ENCODE measurements at regions not wholly inside any gene's neighbourhood (a gene's known extent, or its start where the extent isn't known, plus 50 kb on each side); places are given as distances from the start of the nearest gene placed in this dataset.

DNA sequence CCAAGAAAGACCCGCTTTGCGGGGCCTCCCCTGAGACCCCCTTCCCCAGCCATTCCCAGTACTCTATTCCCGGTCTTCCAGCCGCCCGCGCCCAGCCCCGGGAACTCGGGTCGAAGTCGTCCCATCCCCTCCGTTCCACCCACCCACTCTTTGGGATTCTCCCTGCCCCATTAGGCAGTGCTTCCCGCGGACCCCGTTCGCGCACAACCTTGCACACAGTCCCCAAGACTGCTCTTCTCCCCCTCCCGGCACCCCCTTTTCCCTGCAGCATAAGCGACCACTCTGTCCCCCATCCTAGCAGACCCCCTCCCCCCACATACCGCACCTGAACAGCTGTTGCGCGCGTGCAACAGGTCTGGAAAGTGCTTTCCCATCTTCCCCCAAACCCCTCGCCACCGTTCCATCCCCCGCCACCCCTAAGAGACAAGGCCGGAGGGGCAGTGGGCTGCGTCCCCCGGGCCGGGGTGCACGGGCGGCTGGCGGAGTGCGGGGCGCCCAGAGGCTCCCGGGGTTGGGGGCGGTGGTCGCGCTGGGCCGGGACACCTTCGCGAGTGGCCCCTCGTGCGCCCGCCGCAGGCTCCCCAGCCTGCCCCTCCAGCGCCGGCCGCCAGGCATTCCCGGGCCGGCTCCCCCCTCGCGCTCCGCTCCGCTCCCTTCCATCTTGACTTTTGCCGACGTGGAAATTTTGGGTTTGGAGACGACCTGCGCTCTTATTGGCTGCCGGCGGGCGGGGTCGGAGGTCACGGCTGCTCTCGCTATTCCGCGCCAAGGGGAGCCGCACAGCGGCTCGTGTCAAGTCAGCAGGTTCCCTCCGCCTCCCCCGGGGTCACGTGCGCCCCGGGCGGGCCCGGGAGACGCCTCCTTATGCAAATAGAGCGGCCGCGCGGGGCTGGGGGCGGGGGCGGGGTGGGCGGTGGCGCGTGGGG is 201.2 kb upstream of the NFE2L3 start:
- DNase-seq (ENCODE audit: insufficient read length, low spot score) (peak; percentile 73), FAIRE-seq (no peak)

DNA sequence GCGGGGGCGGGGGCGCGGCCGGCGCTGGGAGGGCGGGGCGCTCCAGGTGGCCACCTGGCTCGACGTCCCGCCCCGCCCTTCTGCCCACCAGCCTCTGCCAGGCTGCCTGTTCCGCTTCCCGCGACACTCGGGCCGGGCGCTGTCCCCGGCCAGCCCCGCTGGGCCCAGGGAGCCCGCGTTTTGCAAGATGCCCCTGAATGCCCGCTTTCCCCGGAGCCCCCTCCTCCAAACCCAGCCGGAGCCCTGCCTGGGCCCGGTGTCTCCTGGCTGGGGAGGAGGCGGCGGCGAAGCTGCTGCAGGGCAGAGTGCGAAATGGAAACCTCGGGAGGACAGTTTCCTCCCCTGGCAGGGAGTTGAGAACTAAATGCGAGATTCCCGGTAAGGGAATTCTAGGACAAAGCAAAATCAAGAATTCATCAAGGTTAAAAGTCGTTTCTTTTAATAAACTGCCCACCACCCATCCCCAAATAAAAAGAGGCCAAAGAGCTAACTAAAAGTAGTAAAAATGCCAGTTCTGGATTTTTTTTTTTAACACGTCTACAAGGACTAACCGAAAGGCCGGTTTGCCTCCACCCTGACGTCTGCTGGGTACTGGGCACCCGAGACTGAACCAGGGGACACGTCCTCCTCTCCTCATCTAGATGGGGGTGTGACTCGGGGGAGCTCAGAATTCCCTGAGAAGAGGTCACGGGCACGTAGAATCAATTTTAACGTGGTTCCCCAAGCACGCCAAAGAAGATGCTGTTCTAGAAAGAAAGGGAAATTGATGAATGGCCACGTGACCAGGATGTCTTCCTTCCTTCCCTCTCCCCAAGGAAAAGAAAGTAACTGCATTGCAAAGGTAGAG is 200.4 kb upstream of the NFE2L3 start:
- FAIRE-seq (no peak), DNase-seq (ENCODE audit: insufficient read length, low spot score) (peak; percentile 15)

DNA sequence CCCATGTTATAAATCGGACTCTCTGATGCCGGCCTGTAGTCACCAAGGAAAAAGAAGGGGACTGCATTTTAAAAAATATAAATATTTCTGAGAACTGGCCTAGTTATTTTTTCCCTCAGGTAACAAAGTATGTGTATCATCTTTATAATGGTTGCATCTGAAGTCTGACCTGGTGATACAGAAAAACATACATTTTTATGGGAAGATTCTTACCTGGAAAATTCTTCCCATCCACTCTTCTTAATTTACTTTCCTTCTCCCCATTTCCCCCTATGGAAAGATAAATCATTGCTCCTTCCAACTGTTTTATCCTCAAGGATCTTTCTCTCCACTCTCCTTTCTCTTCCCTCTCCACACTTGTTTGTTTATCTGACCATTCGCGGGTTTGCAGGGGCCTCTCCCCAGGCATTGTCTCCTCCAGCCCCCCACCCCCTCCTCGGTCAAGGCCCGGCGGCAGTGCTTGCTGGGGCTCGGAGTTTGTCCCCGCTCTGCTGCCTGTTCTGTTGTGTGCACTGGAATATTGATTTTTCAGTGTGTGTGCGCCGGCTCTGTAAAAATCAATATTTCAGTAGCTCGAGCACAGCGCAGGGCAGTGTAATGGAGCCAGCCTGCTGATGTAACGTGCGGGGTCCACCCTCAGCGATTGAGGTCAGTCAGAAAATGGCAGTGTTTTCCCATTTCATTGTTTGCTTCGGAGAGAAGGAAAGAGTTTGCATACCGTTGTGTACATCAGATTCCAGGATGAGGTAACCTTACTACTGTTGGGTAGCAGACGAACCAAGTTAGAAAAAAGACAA is 199.5 kb upstream of the NFE2L3 start:
- FAIRE-seq: no peak

DNA sequence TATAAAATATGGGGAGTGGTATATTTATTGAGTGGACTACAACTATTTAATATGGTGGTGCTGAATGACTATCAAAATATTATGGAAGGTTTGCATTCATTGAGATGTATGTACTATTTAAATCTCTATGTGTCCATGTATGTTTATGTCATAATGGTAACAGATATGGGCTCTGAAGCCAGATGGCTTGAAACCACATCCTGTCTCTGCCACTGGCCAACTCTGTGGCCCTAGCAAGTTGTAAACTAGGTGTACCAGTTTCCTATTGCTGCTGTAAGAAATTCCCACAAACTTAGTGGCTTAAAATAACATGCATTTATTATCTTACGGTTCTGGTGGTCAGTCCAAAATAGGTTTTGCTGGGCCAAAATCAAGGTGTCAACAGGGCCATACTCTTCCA is 198.1 kb upstream of the NFE2L3 start:
- DNase-seq (ENCODE audit: insufficient read length, low spot score) (no peak), FAIRE-seq (no peak)

More for the DNA sequence above, 199.5 kb upstream of the NFE2L3 start:
- no peak for DNase-seq (ENCODE audit: insufficient read length, low spot score)

DNA sequence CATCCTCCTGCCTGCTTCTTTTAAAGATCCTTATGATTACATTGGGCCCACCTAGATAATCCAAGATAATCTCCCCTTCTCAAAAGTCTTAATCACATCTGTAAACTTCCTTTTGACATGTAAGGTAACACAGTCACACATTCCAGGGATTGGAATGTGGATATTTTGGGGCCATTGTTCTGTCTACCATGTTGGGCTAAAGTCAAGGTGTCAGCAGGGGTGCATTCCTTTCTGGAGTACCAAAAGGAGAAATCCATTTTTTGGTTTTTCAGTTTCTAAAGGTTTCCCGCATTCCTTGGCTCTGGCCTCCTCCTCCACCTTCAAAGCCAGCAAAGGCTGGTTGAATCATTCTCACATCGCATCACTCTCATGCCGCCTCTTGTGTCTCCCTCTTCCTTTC is 197.6 kb upstream of the NFE2L3 start:
- DNase-seq (ENCODE audit: insufficient read length, low spot score) (no peak), FAIRE-seq (no peak)

DNA sequence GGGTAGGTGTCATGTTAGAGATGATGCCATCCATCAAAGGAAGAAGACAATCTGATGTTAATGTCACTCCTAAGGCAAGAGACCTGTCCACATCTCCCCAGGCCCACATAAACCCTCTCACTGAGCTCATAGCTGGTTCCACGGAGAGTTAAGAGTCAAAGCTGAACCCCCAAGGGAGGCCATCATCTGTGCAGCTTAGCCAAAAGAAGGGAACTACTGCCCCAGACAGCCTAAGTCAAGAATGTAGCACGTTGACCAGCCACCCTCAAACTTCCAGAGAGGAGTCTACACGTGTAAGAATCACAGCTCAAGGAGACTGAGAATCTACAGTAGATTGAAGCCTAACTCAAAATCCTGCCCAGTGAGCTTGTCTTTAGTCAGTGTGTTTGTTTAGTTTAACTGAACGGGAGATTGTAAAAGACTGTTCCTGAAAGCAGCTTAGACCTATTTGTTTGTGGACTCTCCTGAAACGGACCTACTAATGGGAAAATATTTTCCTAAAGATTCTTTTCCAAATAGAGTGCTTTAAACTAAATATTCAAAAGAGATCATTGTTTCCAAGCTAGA is 192.7 kb upstream of the NFE2L3 start:
- FAIRE-seq (no peak), DNase-seq (ENCODE audit: insufficient read length, low spot score) (no peak)

DNA sequence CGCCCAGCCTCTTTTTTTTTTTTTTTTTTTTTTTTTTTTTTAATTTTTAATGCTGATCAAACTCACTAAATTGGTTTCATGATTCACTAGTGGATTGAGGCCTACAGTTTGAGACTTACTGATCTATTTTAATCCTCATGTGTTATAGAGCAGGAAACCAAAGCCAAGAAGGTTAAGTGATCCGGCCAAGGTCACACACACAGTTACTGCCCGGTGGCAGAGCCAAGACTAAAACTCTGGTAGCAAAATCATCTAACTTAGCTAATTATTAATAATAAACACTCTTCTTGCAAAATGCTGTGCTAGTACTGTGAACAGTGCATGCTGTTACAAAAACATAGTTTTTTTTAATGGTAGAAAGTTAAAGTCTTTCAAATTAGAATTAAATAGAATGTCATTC is 188.3 kb upstream of the NFE2L3 start:
- DNase-seq (ENCODE audit: insufficient read length, low spot score) (no peak), FAIRE-seq (no peak)

DNA sequence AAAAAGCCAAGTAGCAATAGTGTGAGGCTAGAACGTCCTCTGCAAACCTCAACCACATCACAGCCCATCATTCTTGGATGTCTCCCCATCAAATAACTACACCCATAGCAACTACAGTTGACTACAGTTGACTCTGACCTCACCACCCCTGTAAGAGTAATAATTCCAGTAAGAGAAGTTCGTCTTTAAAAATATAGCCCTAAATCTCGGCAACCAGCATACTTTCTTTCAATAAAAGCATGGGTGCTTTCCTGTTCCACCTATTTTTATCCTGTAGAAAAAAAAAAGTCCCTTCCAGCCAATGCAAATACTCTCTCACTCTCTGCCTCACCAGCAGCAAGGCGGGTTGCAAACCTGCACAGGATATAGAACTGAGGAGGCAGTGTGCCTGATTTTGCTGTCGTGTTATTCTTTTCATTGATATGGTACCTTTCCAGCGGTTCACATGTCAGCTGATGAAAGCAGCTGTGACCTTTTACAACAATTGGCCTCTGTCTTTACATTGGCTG is 187.5 kb upstream of the NFE2L3 start:
- FAIRE-seq: no peak
- DNase-seq (ENCODE audit: insufficient read length, low spot score): no peak

DNA sequence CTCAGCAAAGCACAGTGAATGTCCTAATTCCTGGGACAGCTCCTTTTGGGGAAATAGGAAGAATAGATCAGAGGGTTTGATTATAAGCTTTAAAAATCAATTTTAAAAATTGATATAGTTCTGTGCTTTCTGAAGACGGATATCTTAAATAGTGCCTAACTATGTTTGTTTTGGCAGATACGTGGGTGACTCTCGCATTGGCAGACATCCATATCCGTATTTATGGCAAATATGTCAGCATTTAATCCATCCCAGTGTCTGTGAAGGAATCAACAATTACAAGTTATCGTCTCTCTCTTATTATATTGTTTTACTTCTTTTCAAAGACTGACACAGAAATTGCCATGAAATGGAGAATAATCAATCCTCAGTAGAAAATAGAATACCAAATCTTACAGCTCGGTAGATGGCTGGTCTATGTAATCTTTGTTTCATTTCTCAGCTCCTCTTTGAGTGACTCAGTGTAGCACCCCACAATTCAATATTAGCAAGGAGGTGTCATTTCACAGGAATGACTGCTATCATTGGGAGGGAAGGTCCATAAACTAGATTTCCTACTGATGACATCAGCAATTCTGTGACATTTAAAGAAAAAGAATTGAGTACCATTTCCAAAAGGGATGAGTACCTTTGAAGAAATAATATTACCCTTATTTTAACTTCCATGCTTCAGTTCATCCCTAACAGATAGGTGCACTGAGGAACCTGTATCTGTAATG is 186.4 kb upstream of the NFE2L3 start:
- FAIRE-seq: no peak

DNA sequence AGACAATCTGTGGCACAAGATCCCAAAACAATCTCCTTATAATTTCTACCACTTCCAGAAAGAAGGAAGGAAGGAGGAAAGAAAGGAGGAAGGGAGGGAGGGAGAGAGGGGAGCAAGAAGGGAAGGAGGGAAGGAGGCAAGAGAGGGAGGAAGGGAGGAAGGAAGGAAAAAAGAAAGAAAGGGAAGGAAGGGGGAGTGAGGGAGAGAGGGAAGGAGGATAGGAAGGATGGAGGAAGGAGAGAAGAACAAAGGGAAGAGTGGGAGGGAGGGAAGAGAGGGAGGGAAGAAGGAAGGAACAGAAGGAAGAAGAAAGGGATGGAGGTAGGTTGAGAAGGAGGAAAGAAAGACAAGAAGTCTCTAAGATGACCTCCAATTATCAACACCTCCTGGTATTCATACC is 185.5 kb upstream of the NFE2L3 start:
- DNase-seq (ENCODE audit: insufficient read length, low spot score) (no peak), FAIRE-seq (no peak)

More for the DNA sequence above, 186.4 kb upstream of the NFE2L3 start:
- DNase-seq (ENCODE audit: insufficient read length, low spot score): no peak

DNA sequence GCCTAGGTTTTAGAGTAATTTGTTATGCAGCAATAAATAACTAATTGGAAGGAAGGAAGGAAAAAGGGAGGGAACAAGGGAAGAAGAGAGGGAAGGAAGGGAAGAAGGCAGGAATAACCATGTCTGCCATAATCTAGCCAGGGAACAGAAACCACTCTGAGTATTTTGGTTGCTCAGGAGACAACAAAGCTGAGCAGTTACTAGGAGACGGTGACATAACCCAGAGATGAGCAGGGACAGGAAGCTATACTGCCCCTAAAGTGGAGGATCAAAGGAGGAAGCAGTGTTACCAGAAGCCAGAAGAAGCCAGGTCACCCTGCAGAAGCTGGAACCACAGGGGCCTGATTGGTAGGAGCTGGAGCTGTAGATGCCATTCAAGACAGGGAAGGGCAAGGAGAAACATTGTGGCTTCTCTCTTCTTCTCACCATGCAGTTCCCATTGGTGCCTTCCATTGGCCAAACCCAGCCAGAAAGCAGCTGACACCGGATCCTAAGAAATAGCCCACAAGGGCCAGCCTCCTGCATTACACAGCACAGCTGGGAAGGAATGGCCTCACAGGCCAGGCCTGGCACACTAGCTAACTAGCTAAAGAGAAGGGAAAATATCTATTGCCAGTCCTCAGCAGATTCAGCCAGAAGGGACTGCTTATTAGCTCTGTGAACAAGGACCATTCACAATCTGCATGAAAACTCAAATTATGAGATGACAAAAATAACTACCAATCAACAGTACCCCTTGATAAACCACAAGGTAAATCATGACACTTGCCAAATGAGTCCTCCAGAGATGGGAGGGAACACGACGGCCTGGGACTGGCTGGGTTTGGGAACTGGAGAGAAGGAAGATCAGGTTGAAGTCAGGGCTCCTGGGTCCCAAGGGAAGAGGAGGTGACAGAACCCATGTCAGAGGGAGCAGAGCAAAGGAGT is 184.5 kb upstream of the NFE2L3 start:
- FAIRE-seq: no peak
- no peak for DNase-seq (ENCODE audit: insufficient read length, low spot score)

DNA sequence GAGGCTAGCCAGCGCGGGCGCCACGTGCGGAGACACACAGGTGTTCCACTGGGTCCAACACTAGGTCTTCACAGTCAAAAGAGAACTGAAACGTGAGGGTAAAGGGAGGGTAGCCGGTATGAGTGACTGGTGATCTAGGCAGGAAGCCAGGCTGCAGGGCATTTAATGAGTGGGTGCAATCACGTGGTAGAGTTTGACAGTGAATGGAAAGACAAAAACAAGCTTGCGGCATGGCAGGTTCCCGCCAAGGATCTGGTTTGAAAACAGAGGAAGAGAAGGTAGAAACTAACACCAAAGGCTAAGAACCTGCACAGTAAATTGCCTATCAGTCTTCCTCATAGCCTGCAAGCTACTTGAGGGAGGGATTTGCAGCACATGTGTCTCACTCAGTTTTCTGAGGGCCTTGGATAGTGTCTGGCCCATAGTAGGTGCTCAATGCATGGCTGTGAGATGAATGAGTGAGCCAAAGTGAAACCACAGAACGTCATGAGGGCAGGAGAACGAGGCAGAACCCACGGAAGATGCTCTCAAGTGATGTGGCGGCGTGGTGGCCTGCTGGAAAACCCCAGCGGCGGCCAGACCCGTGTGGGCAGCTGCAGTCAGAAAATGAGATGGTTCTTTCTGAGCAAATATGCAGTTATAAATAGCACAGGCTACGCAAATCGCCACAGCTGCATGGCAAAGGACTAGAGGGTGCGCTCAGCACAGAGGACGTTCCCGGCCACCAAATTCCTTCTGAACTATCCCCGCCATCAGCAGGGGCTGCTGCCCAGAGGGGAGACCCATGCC is 183.6 kb upstream of the NFE2L3 start:
- FAIRE-seq: no peak

DNA sequence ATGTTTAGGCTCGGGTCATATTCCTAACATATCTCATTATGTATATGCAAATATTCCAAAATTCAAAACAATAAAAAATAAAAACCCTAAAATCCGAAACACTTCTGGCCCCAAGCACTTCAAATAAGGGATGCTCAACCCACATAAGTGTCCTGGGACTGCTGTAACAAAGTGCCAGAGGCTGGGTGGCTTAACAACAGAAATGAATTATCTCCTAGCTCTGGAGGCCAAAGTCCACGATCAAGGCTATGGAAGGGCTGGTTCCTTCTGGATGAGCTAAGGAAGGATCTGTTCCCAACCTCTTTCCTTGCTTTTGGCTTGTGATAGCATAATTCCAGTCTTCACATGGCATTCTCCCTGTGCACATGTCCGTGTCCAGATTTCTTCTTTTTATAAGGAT is 181.6 kb upstream of the NFE2L3 start:
- FAIRE-seq: no peak

More for the DNA sequence above, 183.6 kb upstream of the NFE2L3 start:
- DNase-seq (ENCODE audit: insufficient read length, low spot score): no peak

DNA sequence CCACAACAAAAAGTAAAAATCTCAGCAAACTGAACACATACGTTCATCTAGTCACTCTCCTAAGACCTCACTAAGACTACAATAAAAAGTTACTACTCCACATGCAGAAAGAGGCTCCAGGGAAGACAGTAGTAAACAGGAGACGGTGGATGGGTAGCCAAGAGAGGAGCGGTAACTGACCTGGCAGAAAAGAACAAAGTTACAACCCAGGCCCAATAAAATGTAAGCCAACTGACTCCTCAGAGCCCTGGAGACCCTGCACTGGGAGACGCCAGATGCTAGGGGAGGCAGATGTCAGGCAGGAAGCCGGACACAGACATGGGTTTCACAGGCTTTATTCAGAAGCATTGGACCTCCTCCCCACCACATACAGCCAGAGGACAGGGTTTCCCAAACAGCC is 181.1 kb upstream of the NFE2L3 start:
- DNase-seq (ENCODE audit: insufficient read length, low spot score) (no peak), FAIRE-seq (no peak)

More for the DNA sequence above, 181.6 kb upstream of the NFE2L3 start:
- no peak for DNase-seq (ENCODE audit: insufficient read length, low spot score)

DNA sequence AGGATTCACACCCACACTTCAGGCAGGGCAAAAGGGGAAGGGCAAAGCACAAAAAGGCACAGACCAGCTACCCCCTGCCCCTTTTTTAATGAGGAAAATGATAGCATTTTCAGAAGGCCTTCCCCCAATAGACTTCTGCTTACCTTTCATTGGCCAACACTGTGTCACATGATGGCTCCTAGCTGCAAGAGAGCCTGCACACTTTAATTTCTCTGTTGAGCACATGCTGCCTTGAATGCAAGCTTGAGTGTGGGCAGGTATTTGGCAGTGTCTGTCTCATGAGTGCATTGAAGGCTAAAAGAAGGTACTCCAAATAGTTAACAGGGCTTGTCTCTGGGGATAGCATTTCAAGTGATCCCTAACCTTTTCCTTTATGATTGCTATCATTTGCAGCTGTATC is 175.4 kb upstream of the NFE2L3 start:
- FAIRE-seq (no peak), DNase-seq (ENCODE audit: insufficient read length, low spot score) (no peak)

DNA sequence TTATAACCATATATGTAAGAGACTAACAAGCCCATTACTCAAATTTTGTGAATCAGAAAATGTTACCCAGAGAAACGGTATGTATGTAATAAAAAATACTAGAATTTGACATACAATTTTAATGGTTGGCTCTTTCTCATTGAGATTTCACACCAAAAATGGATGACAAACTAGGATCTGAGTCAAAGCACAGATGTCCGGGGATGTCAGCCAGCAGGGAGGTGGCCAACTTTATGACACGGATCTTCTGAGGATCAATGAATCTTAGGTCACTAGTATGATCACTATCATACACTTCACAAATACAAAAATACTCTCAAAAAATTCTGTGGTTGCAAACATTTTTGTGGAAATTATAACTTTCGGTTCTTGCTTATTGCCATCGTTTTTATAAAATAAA is 173.5 kb upstream of the NFE2L3 start:
- DNase-seq (ENCODE audit: insufficient read length, low spot score) (no peak), FAIRE-seq (no peak)

DNA sequence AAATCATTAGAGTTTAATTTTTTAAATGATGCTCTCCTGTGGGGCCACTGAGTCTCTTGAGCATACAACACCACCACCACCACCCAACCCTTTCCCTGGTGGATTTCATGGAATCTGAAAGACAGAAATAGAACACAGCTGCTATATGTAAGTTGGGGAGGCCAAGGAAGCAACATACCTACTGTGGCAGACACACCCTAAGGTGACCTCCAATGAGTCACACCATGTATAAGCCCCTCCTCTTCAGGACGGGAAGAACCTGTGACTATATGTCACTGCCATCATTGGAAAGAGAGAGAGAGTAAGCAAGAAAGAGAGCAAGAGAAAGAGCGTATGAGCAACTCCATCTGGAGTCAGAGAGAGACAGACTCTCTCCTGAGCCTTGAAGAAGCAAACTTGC is 172.4 kb upstream of the NFE2L3 start:
- DNase-seq (ENCODE audit: insufficient read length, low spot score): no peak
- no peak for FAIRE-seq

DNA sequence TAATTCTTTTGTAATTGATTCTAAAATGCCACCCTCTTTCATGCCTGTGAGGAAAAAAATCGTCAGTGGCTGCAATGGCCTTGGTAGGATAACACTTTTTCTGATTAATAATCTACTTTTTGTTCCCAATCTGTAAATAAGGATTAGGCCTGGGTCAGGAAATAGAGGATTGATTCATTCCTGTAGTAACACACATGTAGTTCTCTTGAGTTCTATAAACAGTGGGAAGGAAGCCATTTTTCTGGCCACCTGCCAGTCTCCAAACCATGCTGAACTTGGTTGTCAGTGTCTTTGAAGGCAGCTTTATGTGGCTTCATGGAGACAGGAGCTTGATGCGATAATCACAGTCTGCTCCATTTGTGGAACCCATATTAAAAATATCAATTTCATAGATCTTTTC is 169.3 kb upstream of the NFE2L3 start:
- no peak for FAIRE-seq
- DNase-seq (ENCODE audit: insufficient read length, low spot score): no peak

All from HTR-8/SVneo (cell line).